GM19467 (cell line): ENCODE measurements at regions not wholly inside any gene's neighbourhood (a gene's known extent, or its start where the extent isn't known, plus 50 kb on each side); places are given as distances from the start of the nearest gene placed in this dataset.
"Not testable (repeated sequence)": the region's sequence is repeated elsewhere in the genome, so short reads cannot be mapped to it uniquely, and the experiment has no call there.

ENCODE experiments used
- ATAC-seq: cut with Tn5 transposase; IDR thresholded peaks from one replicate; pipeline ENCODE4 v1.9.1; 2021; ENCODE audit warnings: mild to moderate bottlenecking, moderate library complexity; ENCODE audit not compliant: unreplicated experiment

DNA sequence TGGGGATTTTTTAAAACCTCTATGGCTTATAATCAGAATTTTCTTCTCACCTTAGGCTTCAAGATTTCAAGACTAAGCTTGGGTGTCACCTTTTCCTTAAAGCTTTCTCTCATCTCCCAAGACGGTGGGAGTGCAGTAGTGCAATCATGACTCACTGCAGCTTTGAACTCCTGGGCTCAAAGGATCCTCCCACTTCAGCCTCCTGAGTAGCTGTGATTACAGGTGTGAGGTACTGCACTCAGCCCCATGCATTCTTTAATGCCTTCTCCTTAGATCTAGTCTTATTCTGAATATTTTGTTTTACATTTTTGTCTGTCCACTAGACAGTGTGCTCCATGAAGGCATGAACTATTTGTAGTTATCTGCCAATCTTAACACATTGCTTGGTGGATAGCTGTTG lies 55.7 kb upstream of the FAT3 start:
- ATAC-seq: no peak

DNA sequence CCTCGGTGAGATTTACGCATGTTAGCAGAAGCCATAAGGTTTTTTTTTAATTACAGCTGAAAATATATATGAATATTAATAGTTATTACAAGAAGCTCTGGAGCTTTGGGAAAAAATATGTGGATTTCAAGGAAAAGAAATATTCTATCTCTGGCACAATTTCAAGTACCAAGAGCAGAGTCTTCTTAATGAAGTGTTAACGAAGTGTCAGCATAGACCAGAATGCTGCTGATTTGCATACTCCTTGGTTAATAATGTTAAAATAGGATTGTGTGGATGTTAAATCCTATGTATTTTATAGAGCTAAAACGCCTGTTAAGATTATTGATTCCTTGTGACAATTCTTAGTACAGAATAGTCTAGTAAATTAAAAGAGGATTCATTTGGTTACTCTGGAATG lies 57.0 kb upstream of the FAT3 start:
- ATAC-seq: no peak

DNA sequence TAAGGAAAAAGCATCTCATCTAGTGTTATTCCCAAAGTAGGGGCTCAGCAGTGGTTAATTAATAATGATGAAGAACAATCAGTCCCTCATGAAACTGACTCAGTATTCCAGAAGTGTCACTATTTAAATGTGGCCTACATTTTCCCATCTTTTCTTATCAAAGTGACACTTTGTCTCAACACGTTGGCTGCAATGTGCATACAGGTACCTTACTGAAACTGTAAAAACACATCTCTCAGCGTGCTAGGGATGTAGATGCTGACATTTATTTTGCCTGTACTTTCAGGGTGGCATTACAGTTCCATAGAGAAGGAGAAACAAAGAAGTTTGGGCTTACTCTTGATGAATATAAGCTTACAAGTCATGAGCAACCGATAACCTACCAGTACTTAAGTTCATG lies 58.3 kb upstream of the FAT3 start:
- no peak for ATAC-seq

DNA sequence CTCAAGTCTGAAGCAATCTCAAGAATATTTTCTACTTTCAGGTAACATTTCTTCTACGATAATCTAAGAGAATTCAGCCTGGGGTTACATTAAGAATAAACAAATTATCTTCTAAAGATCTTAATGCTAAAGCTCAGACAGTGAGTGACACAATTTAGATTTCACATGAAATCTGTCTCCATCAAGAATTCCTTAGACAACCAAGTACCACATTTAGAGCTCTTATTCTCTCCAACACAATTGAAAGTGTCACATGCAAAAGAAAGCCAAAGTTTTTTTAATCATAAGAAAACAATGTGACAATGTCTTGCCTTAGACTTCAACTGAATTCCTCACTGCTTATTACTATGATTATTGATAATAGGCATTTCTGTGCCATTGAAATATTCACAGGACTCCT lies 60.7 kb upstream of the FAT3 start:
- no peak for ATAC-seq

DNA sequence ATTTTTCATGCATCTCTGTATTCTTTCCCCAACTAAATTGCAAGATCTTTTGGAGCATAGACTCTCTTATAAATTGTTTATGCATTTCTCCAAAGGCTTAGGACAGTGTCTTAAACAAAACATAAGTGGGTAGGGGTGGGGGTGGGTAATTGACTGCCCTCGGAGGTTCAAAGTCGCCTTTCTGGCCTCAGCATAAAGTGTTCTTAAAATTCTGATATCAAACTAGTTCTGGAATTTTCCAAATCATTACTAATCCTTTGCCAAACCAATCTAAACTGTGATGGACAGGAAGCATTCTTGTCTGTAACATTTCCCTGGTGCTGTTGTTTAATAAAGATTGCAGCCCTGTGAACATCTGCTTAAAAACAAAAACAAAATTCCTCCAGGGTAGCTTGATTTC lies 61.8 kb upstream of the FAT3 start:
- ATAC-seq: no peak

DNA sequence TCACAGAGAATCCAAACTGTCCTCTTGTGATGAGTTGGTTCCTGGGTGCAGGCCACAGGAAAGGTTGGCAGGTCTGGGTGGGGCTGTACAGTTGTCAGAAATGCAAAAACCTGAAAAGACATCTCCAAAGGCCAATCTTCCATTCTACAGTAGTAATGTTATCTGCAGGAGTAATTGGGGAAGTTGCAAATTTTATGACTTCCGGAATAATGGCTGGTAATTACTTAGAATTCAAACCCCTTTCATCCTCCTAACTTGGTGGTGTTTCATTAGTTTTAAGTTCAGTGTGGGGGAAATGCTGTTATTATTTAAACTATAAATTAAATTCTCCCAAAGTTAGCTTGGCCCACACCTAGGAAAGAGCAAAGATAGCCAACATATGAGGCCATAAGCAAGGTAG lies 64.7 kb upstream of the FAT3 start:
- no peak for ATAC-seq

DNA sequence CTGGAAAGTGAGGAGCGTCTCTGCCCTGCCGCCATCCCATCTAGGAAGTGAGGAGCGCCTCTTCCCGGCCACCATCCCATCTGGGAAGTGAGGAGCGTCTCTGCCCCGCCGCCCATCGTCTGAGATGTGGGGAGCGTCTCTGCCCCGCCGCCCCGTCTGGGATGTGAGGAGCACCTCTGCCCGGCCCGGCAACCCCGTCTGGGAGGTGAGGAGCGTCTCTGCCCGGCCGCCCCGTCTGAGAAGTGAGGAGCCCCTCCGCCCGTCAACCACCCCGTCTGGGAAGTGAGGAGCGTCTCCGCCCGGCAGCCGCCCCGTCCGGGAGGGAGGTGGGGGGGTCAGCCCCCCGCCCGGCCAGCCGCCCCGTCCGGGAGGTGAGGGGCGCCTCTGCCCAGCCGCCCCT lies 67.2 kb upstream of the FAT3 start:
- ATAC-seq: not testable (repeated sequence)

DNA sequence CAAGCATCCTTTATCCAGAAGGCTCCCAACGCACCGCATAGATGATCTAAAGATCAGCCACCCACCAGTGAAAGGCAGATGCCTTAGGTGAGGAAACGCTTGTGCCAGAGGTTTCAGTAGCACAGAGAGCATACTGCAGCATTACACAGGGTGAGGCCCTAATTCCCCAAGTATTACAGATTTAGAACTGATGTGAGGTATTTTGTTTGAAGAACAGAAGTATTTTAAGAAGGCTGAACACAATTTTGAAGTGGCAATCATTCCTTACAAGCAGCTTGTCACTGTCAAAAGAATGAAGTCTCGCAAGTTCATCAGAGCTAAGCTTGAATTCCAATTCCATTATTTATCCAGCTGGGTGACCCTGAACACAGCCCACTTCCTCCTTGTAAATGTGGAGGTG lies 70.0 kb upstream of the FAT3 start:
- no peak for ATAC-seq

DNA sequence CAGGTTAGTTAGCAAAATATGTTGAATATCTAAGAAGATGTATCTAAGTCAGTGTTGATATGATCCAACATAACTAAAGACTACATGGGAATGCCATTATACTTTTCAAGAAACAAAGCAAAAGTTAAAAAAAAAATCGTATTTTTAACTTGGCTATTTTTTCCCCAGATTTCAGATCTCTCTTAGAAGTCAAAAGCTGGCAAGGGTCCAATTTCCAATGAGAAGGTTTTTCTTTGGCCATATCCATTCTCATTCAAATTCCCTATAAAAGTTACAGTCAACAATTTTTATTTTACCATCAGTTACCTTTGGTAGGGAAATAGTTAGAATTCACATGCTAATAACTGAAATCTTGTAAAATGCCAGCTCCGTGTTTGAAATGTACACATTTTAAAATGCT lies 70.5 kb upstream of the FAT3 start:
- no peak for ATAC-seq

DNA sequence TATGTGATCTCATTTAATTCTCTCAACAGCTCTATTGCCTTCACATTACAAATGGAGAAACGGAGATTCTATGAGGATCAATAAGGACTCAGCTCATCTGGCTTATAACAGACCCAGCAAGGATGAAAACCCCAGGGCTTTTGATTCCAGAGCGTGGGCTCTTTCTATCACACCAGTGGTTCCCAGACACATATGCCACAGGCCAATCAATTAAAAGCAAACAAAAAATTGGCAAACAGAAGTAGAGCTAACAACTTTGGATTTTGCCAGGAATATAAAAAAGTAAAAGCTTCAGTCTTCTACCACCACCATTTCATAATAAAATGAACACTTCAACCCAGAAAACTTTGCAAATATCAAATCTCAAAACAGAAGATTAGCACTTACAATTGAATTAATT lies 71.1 kb upstream of the FAT3 start:
- no peak for ATAC-seq

DNA sequence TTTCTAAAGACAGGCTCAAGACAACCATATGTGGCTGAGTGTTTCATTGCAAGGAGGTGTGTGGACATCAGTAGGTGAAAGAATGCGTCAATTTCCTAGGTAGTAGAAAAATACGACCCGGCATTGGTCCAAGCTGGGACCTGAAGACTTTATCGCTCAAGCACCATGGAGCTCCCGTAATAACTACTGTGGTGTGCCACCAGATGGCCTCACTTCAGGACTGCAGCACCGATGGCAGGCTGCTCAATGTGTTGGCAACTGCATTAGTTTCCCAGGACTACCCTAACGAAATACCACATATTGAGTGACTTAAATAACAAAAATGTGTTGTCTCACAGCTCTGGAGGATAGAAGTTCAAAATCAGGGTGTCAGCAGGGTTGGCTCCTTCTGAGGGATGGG lies 72.4 kb upstream of the FAT3 start:
- ATAC-seq: no peak

DNA sequence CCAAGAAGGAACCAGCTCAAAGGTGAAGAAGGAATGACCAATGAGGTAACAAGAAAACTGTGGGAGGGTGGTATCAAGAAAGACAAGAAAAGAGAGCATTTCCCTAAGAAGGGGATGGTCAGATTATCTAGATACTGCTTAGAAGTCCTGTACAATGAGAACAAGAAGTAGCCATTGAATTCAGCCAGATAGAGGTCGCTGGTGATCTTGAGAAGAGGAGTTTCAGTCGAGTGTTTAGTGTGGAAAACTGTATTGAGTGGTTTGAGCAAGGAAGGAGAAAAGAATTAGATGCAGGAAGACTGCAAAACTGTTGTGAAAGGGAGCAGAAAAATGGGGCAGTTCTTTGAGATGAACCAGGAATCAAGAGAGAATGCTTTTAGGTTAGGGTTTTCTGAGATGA lies 74.6 kb upstream of the FAT3 start:
- no peak for ATAC-seq

DNA sequence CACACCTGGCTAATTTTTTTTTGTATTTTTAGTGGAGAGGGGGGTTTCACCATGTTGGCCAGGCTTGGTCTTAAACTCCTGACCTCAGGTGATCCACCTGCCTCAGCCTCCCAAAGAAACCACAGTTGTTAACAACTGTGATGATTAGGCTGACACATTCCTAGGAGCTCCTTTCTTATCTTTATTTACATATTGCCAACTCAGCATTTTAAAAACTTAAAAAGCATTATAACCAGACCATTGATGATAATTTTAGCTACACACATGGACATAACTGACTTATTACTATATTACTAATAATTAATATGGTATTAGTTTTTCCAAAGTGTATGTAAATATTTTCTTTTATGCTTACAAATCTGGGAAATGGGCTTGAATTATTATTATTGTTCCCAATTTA lies 82.9 kb upstream of the FAT3 start:
- no peak for ATAC-seq

DNA sequence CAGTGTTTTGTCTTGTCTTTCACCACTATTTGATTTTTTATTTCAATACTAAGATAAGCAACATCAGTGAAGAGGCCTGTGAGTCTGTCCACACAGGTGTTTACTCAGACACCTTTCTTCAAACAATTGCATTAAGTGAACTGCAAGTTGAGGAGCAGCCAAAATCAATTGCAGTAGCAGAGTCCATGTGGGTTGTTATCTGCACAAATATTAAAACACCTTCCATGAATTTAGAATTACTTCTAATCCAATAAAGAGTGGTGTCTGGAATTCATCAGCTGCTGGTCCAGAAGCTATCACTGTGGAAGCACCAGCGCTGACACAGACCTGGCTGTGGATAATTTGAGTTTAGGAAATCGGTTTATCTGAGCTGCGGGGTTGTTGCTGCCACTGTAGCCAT lies 83.5 kb upstream of the FAT3 start:
- ATAC-seq: no peak

DNA sequence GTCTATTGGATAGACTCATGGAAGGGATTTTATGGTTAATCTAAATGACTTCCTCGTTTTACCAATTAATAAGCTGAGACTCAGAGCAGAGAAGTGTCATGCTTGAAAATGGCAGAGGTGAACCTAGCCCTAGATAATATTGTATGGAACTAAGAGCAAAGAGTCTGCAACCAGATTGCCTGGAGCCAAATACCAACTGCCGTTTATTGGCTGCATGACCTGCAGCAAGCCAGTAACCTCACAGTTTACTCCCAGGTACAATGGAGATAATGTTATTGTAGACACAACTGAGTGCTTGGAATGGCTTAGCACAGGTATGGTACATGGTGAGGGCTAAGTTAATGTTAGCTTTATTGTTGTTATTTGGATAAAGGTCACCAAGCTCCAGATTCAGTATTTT lies 84.6 kb upstream of the FAT3 start:
- ATAC-seq: no peak

DNA sequence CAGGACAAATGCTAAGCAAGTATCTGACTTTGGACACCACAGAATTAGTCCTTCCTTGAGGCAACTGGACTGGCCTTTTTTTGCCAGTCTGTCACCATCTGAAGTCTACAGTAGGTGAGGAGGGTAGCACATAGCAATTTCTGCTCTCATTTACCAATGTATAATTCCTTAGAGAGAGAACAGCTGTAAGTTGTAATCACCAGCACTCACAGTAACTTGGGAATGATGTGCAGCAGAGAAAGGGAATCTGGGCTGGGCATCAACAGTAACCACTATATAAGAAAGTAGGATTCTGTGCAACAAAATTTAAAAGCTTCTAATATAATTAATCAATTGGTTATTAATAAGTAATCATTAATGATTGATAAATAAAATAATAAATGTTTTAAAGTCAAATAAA lies 86.3 kb upstream of the FAT3 start:
- no peak for ATAC-seq

DNA sequence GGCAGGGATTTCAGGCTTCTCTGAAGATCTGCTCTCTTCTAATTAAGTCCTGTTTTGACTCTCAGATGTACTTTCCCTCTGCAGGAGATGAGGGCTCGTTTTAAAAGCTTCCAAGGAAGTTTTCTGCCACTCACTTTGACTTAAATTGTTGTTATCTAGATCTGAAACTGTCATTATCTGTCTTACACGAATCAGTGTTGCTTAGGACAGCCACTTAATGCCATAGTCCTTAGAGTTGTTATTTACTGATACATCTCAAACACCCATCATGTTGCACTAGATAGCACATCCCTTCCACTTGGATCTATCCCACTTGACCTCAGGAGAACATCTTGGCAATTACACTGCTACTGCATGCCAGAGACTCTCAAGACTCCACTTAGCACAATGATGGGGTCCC lies 86.9 kb upstream of the FAT3 start:
- no peak for ATAC-seq

DNA sequence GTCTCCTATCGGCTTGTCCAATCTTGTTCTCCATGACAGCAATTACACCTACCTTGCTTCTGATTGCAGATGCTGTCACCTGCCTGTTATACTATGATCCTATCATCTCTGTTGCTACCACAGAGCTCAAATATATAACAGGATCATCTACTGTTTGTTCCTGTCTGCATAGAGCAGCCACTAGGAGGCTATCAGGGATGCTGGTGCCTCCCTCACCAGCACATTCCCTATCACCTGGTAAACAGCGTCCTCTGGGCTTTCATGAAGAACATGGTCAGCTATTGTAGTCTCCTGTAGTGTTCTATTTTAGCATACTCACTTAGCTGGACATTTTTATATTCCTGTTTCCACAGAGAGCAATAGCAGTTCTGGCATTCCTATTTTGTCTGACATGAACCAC lies 87.8 kb upstream of the FAT3 start:
- ATAC-seq: no peak

DNA sequence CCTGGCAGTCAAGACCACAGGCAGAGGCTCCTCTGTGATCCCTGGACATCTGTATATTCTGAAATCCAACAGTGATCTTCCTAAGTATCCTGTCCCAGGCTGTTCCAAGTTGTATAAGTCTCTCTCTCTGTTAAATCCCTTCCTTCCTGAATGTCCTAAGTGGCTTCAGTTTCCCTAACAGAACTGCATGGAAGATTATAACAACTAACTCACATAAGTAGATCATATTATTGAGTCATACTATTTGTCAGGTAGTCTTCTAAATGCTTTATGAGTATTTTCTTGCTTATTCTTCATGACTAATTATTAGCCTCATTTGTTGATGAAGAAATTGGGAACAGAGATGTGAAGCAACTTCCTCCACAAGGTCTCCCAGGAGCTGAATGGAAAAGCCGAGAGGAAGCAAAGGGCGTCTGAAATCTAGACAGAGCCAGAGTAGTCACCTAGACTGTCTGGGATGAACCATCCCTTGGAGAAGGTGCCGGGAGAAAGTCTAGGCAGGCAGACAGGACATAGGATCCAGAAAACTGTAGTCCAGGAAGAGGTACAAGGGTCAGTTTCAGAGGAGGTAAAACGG lies 93.2 kb upstream of the FAT3 start:
- ATAC-seq: no peak

DNA sequence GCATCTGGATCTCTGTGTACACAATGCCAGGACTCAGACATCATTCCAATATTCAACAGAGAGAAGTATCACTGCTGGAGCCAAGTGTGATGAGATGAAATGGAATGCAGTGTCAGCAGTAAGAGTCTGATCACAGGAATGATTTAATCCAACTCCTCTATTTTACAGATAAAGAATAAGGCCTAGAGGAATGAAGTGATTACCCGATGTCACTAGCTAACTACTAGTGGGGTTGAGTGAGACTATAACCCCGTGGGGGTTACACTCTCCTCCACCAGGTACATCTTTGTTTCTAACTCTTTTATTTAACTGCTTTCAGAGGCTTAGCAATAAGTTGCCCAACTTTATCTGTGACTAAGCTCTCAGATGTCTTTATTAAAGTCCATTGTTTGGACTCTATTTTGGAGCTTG lies 94.2 kb upstream of the FAT3 start:
- no peak for ATAC-seq

DNA sequence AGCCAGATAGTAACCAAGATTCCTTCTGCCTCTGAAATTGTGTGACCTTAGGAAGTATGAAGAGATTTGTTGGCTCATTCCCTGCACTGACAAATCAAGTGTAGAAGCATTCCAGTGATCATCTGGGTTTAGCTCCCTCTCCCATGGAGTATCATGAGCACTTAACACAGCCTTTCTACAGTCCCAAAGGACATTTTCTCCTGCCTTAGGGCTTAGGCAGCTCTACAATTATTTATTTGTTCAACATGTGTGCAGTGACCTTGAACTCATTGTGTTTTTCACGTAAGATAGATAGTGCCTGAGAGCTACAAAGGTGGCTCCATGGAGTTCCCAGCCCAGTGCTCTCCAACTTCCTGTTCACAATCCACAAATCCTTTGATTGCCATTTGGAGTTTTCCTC lies 94.8 kb upstream of the FAT3 start:
- no peak for ATAC-seq

DNA sequence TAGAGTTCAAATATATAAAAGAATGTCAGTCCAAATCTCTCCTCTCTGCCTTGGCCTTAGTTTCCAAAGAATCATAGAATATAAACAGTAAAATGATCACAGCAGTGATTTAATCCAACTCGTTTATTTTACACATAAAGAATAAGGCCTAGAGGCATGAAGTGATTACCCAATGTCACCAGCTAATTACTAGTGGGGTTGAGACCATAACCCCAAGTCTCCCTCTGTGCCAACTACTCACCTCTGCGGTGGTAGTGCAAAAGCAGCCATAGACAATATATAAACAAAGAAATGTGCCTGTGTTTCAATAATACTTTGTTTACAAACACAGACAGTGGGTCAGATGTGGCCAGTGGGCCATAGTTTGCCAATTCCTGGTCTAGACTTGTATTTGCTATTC lies 96.6 kb upstream of the FAT3 start:
- ATAC-seq: no peak

DNA sequence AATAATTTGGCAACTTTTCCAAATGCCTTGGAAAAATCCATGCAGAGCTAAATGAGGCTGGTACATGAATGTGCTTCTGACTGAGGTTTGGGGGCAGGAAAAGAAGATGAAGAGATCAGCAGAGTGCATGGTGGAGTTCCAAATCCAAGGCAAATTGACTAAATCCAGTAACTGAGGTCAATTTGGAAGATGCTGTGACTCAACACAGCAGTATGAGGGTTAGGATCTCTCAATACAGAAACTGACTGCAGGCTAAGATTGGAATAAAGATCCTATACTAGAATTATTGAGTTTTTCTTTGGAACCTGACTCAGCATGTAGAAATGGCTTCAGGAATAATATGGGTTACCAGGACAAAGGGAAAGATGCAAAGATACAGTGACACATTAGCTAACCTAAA lies 99.3 kb upstream of the FAT3 start:
- no peak for ATAC-seq

DNA sequence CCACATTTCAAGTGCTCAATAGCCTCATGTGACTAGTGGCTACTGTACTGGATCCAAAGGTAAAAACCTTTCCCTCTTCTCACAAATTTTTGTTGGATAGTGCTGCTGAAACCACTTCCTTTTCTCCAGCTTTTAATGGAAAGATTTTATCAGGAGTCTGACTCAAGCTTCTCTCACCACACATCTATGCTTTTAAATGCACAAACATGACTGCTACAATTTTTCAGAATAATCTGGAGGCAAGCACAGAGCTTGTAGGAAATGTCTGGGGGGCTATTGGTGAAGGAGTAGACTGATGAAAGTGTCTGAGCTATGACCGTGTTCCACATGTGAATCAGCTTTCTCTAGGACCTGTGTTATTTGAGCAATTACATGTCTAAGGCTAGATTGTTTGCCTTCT lies 101.1 kb upstream of the FAT3 start:
- no peak for ATAC-seq
